ENCODE measurements at regions not wholly inside any gene's neighbourhood (a gene's known extent, or its start where the extent isn't known, plus 50 kb on each side); places are given as distances from the start of the nearest gene placed in this dataset.

- Histone ChIP-seq H2AFZ (ENCODE audit: insufficient read depth, low read depth, low read length, poor library complexity, severe bottlenecking) (no peak overlapping the region), H3K79me2 (ENCODE audit: control insufficient read depth, insufficient read depth, low read length) (no peaks in the 10 kb centered on the region), H3K9ac (ENCODE audit: low read length) (no peak overlapping the region), H3K27me3 (replicated peaks in 1 of 4; ENCODE audit: control extremely low read depth in 1 of 4, control insufficient read depth in 3 of 4, insufficient read depth in 4 of 4, low read length in 3 of 4) (no peaks in the 10 kb centered on the region), H3K27ac (ENCODE audit: low read length in 2 of 2) (no peak overlapping the region), H3K4me2 (replicated peaks; ENCODE audit: low read depth, low read length, poor library complexity, severe bottlenecking) (no peak overlapping the region), H3K9me3 (ENCODE audit: control extremely low read depth in 1 of 3, control insufficient read depth in 2 of 3, insufficient read depth in 1 of 3, low read length in 2 of 3) (peaks cover 0 to 6% (median 0%) of the 10 kb centered on the region in 3 donors), H3K4me1 (ENCODE audit: control insufficient read depth in 2 of 2, insufficient read depth in 2 of 2, low read length in 2 of 2) (no peaks in the 10 kb centered on the region), H3K4me3 (ENCODE audit: control extremely low read depth in 1 of 5, extremely low read depth in 1 of 5, insufficient read depth in 1 of 5, low read depth in 2 of 5, low read length in 4 of 5) (no peak overlapping the region), H4K20me1 (ENCODE audit: control insufficient read depth, insufficient read depth, low read length, poor library complexity, severe bottlenecking) (no peaks in the 10 kb centered on the region), H3K36me3 (replicated peaks in 1 of 2; ENCODE audit: control extremely low read depth in 1 of 2, control insufficient read depth in 1 of 2, extremely low read depth in 1 of 2, insufficient read depth in 2 of 2, low read length in 1 of 2) (no peaks in the 10 kb centered on the region)
- Mint-ChIP-seq H3K4me3 (no peak overlapping the region), H3K9me3 (ENCODE audit: insufficient read depth) (no peaks in the 10 kb centered on the region), H3K4me1 (no peaks in the 10 kb centered on the region), H3K27ac (no peak overlapping the region), H3K27me3 (peaks cover 7% of the 10 kb centered on the region)
- POLR2A ChIA-PET, result no interaction called here
- CTCF ChIA-PET, result no interaction called here
- ATAC-seq (ENCODE audit: low read depth) (no peak), DNase-seq (no peak)
- TF ChIP-seq CTCF (IDR thresholded peaks at IDR 0.05) (no peak), EZH2 (IDR thresholded peaks at IDR 0.05; ENCODE audit: borderline replicate concordance, insufficient read depth, low read depth, low read length, poor library complexity, severe bottlenecking) (no peak)
- intact Hi-C loops (cut with micrococcal nuclease), result no loop called here
- WGBS (ENCODE audit: insufficient coverage), result 89% methylated on average over 4 of the region's 5 CpGs
Measured at GRCh38 chr10:78900715-78901430, 167.9 kb upstream of the ZMIZ1 start.

GRCh38 chr10:78901694-78902093, 167.1 kb upstream of the ZMIZ1 start:
- Mint-ChIP-seq H3K27me3 (peaks cover 7% of the 10 kb centered on the region), H3K4me3 (no peak overlapping the region), H3K9me3 (ENCODE audit: insufficient read depth) (no peaks in the 10 kb centered on the region), H3K4me1 (no peaks in the 10 kb centered on the region), H3K27ac (no peak overlapping the region)
- no peaks in the 10 kb centered on the region for H3K36me3 ChIP-seq (replicated peaks in 1 of 2; ENCODE audit: control extremely low read depth in 1 of 2, control insufficient read depth in 1 of 2, extremely low read depth in 1 of 2, insufficient read depth in 2 of 2, low read length in 1 of 2)
- H3K4me2 ChIP-seq (replicated peaks; ENCODE audit: low read depth, low read length, poor library complexity, severe bottlenecking), result no peak overlapping the region
- H3K9ac ChIP-seq (ENCODE audit: low read length), result no peak overlapping the region
- H3K9me3 ChIP-seq (ENCODE audit: control extremely low read depth in 1 of 3, control insufficient read depth in 2 of 3, insufficient read depth in 1 of 3, low read length in 2 of 3), result peaks cover 0 to 6% (median 0%) of the 10 kb centered on the region in 3 donors
- ChIA-PET POLR2A (no interaction called here), CTCF (no interaction called here)
- H3K27me3 ChIP-seq (replicated peaks in 1 of 4; ENCODE audit: control extremely low read depth in 1 of 4, control insufficient read depth in 3 of 4, insufficient read depth in 4 of 4, low read length in 3 of 4), result no peaks in the 10 kb centered on the region
- WGBS (ENCODE audit: insufficient coverage), result 95% methylated on average over 1 of the region's 1 CpG
- no peaks in the 10 kb centered on the region for H3K79me2 ChIP-seq (ENCODE audit: control insufficient read depth, insufficient read depth, low read length)
- no peak overlapping the region for H2AFZ ChIP-seq (ENCODE audit: insufficient read depth, low read depth, low read length, poor library complexity, severe bottlenecking)
- ATAC-seq (ENCODE audit: low read depth) (no peak), DNase-seq (no peak)
- no peak overlapping the region for H3K27ac ChIP-seq (ENCODE audit: low read length in 2 of 2)
- H3K4me1 ChIP-seq (ENCODE audit: control insufficient read depth in 2 of 2, insufficient read depth in 2 of 2, low read length in 2 of 2), result no peaks in the 10 kb centered on the region
- no peaks in the 10 kb centered on the region for H4K20me1 ChIP-seq (ENCODE audit: control insufficient read depth, insufficient read depth, low read length, poor library complexity, severe bottlenecking)
- intact Hi-C loops (cut with micrococcal nuclease), result no loop called here
- H3K4me3 ChIP-seq (ENCODE audit: control extremely low read depth in 1 of 5, extremely low read depth in 1 of 5, insufficient read depth in 1 of 5, low read depth in 2 of 5, low read length in 4 of 5), result no peak overlapping the region
- TF ChIP-seq EZH2 (IDR thresholded peaks at IDR 0.05; ENCODE audit: borderline replicate concordance, insufficient read depth, low read depth, low read length, poor library complexity, severe bottlenecking) (no peak), CTCF (IDR thresholded peaks at IDR 0.05) (no peak)
